GM21529 (cell line): ENCODE measurements at regions not wholly inside any gene's neighbourhood (a gene's known extent, or its start where the extent isn't known, plus 50 kb on each side); places are given as distances from the start of the nearest gene placed in this dataset.

Experiments used
- ATAC-seq: cut with Tn5 transposase; IDR thresholded peaks from one replicate; pipeline ENCODE4 v1.9.1; 2021; ENCODE audit not compliant: unreplicated experiment

DNA sequence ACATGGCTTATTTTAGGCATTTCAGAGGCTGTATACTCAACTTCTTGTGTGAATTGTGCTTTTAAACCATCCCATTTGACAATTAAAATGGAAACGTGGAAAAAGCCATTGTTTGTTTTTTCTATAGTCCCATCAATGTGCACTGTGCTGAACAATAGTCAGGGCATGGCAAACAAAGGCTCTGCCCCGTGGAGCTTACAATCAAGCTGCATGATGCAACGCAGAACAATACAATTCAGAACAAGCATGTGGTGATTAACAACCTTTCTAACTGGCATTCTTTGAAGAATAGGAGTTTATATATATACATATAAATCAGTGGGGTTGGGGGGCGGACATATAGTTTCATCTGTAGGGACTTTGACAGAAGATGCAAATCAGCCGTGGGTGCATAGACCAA lies 2125.4 kb upstream of the WWC1 start:
- no peak for ATAC-seq

GRCh38 chr5:166172597-166172996 lies 2118.8 kb upstream of the WWC1 start:
- ATAC-seq: no peak

DNA sequence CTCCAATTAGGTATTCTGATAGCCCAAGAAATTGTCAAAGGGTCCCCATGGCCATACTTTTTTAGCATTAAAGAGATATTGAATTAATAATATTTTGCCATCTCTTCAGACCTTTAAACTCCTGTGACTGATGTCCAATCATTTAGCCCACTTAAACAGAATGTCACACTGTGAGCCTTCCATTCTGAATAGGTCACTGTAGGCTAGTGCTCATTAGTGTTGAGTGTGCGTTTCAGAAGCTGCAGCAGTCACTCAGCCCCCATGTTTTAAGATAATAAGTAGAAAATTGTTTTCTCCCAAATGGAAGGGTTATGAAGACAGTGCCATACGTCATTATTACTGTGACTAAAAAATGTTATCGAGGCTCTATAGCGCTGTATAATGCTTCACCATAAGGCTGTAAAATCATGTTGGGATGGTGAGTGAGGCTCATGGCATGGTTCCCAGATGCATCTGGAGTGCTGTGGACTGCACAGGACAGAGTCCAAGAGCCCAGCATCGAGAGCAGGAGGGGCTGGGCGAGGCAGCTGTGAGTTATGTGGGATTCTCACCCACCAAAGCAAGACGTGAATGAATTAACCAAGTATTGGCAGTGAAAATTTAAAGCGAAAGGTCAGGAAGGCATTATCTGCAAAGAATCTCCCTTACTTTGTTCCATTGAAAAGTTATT lies 2112.9 kb upstream of the WWC1 start:
- ATAC-seq: no peak

- no peak for ATAC-seq
Observed at GRCh38 chr5:166185185-166185584, 2106.3 kb upstream of the WWC1 start.

DNA sequence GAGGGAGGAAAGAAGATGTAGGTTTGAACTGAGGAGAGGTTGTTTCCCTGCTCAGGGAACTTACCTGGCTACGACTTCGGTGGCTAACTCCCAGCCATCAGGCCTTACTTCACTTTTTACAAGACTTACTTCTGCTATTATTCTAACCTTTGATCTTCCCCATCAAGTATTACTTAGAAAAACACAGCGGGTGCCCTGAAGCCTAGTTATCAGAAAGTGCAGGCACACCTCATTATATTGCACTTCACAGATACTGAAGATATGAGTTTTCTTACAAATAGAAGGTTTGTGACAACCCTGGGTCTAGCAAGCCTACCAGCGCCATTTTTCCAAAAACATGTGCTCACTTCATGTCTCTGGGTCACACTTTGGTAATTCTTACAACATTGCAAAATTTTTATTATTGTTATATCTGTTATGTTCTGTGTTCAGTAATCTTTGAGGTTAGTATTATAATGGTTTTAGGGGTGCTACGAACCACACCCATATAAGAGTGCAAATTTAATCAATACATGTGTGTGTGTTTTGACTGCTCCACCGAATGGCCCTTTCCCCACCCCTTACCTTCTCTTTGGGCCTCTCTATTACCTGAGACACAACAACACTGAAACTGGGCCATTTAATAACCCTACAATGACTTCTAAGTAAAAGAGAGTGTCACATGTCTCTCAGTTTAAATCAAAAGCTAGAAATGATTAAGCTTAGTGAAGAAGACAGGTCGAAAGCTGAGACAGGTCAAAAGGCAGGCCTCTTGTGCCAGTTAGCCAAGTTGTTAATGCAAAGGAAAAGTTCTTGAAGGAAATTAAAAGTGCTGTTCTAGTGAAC lies 2102.7 kb upstream of the WWC1 start:
- no peak for ATAC-seq

DNA sequence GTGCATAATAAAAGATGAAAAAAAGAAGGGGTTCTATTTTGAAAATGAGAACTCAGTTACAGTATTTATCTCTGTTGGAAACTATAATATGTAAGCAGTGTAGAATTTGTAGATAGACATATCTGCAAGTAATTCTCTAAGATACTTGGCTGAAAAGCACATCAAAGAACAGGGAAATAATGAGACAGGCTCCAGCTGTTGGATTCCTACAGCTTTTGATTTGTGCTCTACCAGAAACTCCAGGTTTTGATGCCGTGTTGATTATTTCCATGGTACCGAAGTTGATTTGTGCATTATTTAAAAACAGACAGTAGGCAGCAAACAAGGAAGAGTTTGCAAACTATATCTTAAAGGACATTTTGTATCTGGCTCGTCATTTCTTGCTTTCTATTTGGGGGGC lies 2098.7 kb upstream of the WWC1 start:
- ATAC-seq: no peak

DNA sequence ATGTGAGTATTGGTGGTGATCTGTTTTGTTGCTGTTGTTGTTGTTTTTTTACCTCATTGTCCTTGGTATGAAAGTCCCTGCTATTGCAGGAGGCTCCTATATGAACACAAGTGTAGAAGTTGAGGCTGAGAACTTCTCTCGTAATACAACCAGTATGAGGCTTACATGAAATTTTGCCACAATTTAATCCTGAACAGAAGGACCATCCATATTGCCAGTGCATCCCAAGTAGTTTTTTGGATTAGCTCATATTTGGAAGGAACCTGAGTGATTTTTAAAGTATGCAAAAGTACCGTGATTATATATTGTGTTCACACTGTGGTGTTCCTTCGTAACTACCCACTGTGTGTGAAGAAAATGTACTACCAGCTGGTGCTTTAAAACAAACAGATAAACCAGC lies 2095.5 kb upstream of the WWC1 start:
- no peak for ATAC-seq

- ATAC-seq: no peak
Observed at GRCh38 chr5:166200532-166200931, 2090.9 kb upstream of the WWC1 start.

- no peak for ATAC-seq
Observed at GRCh38 chr5:166211640-166212039, 2079.8 kb upstream of the WWC1 start.

DNA sequence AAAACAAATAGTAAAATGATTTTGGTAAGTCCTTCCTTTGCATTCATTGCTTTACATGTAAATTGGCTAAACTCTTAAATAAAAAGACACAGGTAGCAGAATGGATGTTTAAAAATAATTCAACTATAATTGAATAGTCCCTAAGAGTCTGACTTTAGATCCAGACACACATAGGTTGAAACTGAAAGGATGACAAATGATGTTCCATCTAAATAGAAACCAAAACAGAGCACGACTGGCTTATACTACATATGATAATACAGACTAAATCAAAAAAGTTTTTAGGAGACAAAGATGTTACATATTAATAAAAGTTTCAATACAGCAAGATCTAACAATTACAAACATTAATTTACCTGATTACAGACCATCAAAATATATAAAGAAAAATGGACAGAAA lies 2055.1 kb upstream of the WWC1 start:
- ATAC-seq: no peak

DNA sequence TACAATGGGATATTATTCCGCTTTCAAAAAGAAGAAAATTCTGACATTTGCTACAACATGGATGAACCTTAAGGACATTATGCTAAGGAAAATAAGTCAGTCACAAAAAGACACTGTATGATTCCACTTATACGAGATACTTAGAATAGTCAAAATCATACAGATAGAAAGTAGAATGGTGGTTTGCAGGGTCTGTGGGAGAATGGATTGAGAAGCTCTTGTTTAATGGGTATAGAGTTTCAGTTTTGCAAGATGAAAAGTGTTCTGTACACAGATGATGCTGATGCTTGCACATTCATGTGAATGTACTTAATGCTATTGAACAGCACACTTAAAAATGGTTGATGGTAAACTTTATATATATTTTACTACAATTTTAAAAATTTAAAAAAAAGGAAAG lies 2050.7 kb upstream of the WWC1 start:
- ATAC-seq: no peak

DNA sequence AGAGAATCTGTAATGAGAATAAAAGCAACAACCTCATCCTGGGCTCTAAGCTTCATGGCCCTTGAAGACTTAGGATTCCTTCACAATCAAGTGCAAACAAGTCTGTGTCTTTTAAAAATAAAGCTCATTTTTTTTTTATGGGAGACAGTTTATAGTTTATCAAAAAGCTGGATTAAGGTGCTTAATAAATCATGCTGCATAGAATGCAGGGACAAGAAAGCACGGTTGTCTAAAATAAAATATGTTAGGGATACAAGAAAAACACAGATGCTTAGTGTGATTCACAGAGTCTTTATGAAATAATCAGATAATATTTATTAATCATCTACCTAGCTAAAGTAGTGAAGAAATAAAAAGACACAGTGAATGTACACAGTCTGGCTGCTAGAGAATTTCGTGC lies 2045.9 kb upstream of the WWC1 start:
- no peak for ATAC-seq

GRCh38 chr5:166251786-166252185 lies 2039.7 kb upstream of the WWC1 start:
- ATAC-seq: no peak

DNA sequence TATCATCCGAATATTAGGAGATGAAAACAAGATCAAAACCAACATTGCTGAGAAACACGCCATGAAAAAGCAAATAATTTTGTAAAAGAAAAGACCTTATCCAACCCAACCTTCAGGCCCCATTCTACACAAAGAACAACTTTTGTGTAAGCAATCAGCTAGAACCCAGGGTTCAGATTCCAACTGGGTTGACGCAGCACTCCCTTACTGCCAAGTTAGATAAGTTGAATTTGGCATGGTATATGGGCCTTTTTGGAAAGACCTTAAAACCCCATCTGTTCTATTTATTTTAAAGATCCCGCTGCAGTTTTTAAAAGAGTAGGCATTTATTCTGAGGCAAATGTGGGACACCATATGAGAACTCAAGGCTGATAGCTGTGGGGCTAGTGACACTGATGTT lies 2033.8 kb upstream of the WWC1 start:
- ATAC-seq: no peak

DNA sequence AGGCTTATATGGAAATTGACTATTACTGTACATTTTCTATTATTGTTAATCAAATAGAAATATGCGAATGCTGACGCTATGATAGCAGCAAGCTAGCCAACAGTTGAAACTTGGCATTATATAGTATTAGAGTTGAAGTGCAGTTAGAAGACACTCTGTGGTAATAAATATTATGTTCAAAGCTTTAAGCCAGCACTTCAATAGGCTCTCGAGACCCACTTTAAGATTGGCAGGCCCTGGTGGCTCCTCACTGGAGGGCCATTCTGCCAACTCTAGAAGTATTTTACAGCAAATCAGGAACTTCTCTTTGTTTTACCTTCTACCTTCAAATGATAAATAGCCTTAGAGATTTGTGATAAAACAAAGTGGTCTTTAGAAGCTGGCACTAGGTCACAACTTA lies 2029.0 kb upstream of the WWC1 start:
- ATAC-seq: no peak

DNA sequence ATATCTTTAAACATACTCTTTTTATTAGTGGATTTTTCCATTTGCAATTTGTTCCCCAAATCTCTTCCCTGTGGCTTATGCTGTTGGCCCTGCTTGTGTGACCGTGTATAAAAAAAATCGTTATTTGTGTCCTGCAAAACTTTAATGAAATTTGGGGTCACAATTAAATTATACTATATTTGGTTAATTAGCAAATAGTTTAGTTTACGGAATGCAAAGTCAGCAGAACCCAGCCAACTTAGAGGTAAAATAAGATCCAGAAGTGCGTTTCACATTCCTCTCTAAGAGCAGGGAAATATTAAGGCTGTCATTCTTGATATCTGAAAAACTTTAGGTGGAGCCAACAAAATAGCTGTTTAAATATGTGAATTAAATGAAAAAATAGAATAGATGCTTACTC lies 2023.5 kb upstream of the WWC1 start:
- ATAC-seq: no peak

DNA sequence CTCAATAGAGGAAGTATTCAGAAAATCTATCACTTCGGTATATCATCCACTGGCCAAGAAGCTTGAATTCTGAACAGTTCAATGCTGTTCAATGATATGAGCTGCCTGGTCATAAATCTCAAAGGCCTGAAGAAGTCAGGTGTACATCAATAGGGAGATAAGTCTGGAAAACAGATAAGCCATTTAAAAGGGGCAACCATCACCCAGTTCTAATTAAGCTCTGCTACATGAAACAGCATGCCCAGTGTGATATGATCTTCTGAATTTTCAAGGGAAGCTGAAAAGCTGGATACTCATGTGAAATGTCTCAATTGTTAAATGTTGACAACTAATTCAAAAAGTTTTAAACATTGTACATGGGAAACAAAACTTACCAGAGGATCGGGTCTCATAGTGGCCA lies 2020.7 kb upstream of the WWC1 start:
- no peak for ATAC-seq

GRCh38 chr5:166276006-166276405 lies 2015.4 kb upstream of the WWC1 start:
- ATAC-seq: no peak

GRCh38 chr5:166279828-166280227 lies 2011.6 kb upstream of the WWC1 start:
- no peak for ATAC-seq

- ATAC-seq: no peak
Observed at GRCh38 chr5:166281433-166281832, 2010.0 kb upstream of the WWC1 start.

- ATAC-seq: no peak
Observed at GRCh38 chr5:166282939-166283338, 2008.5 kb upstream of the WWC1 start.

DNA sequence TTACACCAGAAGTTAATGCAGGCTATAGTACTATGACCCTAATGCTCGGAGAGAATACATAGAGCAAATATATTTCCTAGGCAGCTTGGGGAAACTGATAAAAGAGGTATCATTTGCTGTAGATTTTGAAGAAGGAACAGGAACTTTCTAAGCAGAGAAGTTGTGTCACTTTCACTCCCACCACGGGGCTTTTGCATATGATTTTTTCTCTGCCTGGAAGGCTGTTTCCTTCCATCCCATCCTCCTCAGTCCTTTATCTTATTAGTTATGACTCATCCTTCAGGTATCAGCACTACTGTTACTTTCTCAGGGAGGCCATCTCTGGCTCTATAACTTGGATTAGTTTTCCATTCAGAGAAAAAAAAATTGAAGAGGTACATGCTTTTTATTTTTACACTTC lies 2006.1 kb upstream of the WWC1 start:
- no peak for ATAC-seq

- no peak for ATAC-seq
Observed at GRCh38 chr5:166286832-166287231, 2004.6 kb upstream of the WWC1 start.
